ENCODE measurements at regions not wholly inside any gene's neighbourhood (a gene's known extent, or its start where the extent isn't known, plus 50 kb on each side); places are given as distances from the start of the nearest gene placed in this dataset.

- ATAC-seq (ENCODE audit: low FRiP score) (no peak), DNase-seq (no peak)
- intact Hi-C loops (cut with DNase I) = no loop called here
- H3K4me1 ChIP-seq (ENCODE audit: control insufficient read depth in 1 of 2, insufficient read depth in 2 of 2, low read length in 2 of 2) = no peaks in the 10 kb centered on the region
- 77 to 79% methylated on average over 2 of the region's 2 CpGs for WGBS, 2 donors
- no peak overlapping the region for H3K4me3 ChIP-seq (ENCODE audit: low read length in 2 of 2)
- H3K9me3 ChIP-seq (ENCODE audit: control insufficient read depth, low read length) = no peaks in the 10 kb centered on the region
- H3K36me3 ChIP-seq (ENCODE audit: control insufficient read depth in 1 of 2, insufficient read depth in 2 of 2, low read length in 1 of 2) = no peaks in the 10 kb centered on the region
- no peak overlapping the region for H3K27ac ChIP-seq (ENCODE audit: low read depth in 1 of 2, low read length in 2 of 2)
- no peaks in the 10 kb centered on the region for H3K27me3 ChIP-seq (ENCODE audit: control insufficient read depth in 1 of 2, insufficient read depth in 2 of 2, low read length in 1 of 2)
These were observed 327.8 kb downstream of the MATN1 start for GRCh38 chr1:30395631-30396030.

- intact Hi-C loops (cut with DNase I) = loop anchor here in 1 of 2 donors (10.0 kb wide), 1 partner anchor 594 kb away; no protein-coding TSS in a partner anchor
- WGBS, 2 donors = 78 to 79% methylated on average over 4 of the region's 4 CpGs
- H3K9me3 ChIP-seq (ENCODE audit: control insufficient read depth, low read length) = no peaks in the 10 kb centered on the region
- H3K27me3 ChIP-seq (ENCODE audit: control insufficient read depth in 1 of 2, insufficient read depth in 2 of 2, low read length in 1 of 2) = no peaks in the 10 kb centered on the region
- H3K4me3 ChIP-seq (ENCODE audit: low read length in 2 of 2) = no peak overlapping the region
- H3K36me3 ChIP-seq (ENCODE audit: control insufficient read depth in 1 of 2, insufficient read depth in 2 of 2, low read length in 1 of 2) = no peaks in the 10 kb centered on the region
- ATAC-seq (ENCODE audit: low FRiP score) (no peak), DNase-seq (peak in 1 of 2 donors; percentile 10)
- H3K27ac ChIP-seq (ENCODE audit: low read depth in 1 of 2, low read length in 2 of 2) = no peak overlapping the region
- H3K4me1 ChIP-seq (ENCODE audit: control insufficient read depth in 1 of 2, insufficient read depth in 2 of 2, low read length in 2 of 2) = no peaks in the 10 kb centered on the region
These were observed 335.0 kb downstream of the MATN1 start for GRCh38 chr1:30388386-30388785.

GRCh38 chr1:30386156-30386926, 337.0 kb downstream of the MATN1 start:
- no peaks in the 10 kb centered on the region for H3K36me3 ChIP-seq (ENCODE audit: control insufficient read depth in 1 of 2, insufficient read depth in 2 of 2, low read length in 1 of 2)
- ATAC-seq (ENCODE audit: low FRiP score) = no peak
- DNase-seq = peak in 1 of 2 donors; percentile 30
- no peaks in the 10 kb centered on the region for H3K27me3 ChIP-seq (ENCODE audit: control insufficient read depth in 1 of 2, insufficient read depth in 2 of 2, low read length in 1 of 2)
- intact Hi-C loops (cut with DNase I) = loop anchor here in 1 of 2 donors (10.0 kb wide), 1 partner anchor 592 kb away; no protein-coding TSS in a partner anchor
- 56 to 59% methylated on average over 15 to 16 of the region's 17 CpGs for WGBS, 2 donors
- H3K9me3 ChIP-seq (ENCODE audit: control insufficient read depth, low read length) = no peaks in the 10 kb centered on the region
- no peak overlapping the region for H3K4me3 ChIP-seq (ENCODE audit: low read length in 2 of 2)
- H3K4me1 ChIP-seq (ENCODE audit: control insufficient read depth in 1 of 2, insufficient read depth in 2 of 2, low read length in 2 of 2) = no peaks in the 10 kb centered on the region
- H3K27ac ChIP-seq (ENCODE audit: low read depth in 1 of 2, low read length in 2 of 2) = no peak overlapping the region

GRCh38 chr1:30385246-30385995, 338.0 kb downstream of the MATN1 start:
- WGBS, 2 donors = 72 to 73% methylated on average over 17 of the region's 17 CpGs
- H3K4me1 ChIP-seq (ENCODE audit: control insufficient read depth in 1 of 2, insufficient read depth in 2 of 2, low read length in 2 of 2) = no peaks in the 10 kb centered on the region
- ATAC-seq (ENCODE audit: low FRiP score) (no peak), DNase-seq (peak in 1 of 2 donors; percentile 56)
- no peaks in the 10 kb centered on the region for H3K9me3 ChIP-seq (ENCODE audit: control insufficient read depth, low read length)
- H3K36me3 ChIP-seq (ENCODE audit: control insufficient read depth in 1 of 2, insufficient read depth in 2 of 2, low read length in 1 of 2) = no peaks in the 10 kb centered on the region
- intact Hi-C loops (cut with DNase I) = loop anchor here in 1 of 2 donors (10.0 kb wide), 1 partner anchor 591 kb away; no protein-coding TSS in a partner anchor
- no peaks in the 10 kb centered on the region for H3K27me3 ChIP-seq (ENCODE audit: control insufficient read depth in 1 of 2, insufficient read depth in 2 of 2, low read length in 1 of 2)
- no peak overlapping the region for H3K27ac ChIP-seq (ENCODE audit: low read depth in 1 of 2, low read length in 2 of 2)
- H3K4me3 ChIP-seq (ENCODE audit: low read length in 2 of 2) = no peak overlapping the region

GRCh38 chr1:30384286-30385245, 338.8 kb downstream of the MATN1 start:
- H3K4me3 ChIP-seq (ENCODE audit: low read length in 2 of 2) = no peak overlapping the region
- ATAC-seq (ENCODE audit: low FRiP score) = no peak
- no peak overlapping the region for H3K27ac ChIP-seq (ENCODE audit: low read depth in 1 of 2, low read length in 2 of 2)
- no peaks in the 10 kb centered on the region for H3K9me3 ChIP-seq (ENCODE audit: control insufficient read depth, low read length)
- H3K27me3 ChIP-seq (ENCODE audit: control insufficient read depth in 1 of 2, insufficient read depth in 2 of 2, low read length in 1 of 2) = no peaks in the 10 kb centered on the region
- peak in 1 of 2 donors; percentile 55 for DNase-seq
- H3K36me3 ChIP-seq (ENCODE audit: control insufficient read depth in 1 of 2, insufficient read depth in 2 of 2, low read length in 1 of 2) = no peaks in the 10 kb centered on the region
- intact Hi-C loops (cut with DNase I) = loop anchor here (5.0 to 10.0 kb wide), 2 partner anchors 590 to 1147 kb away; partner anchors contain the start of gene PTPRU (in 1 of the 2)
- 52 to 63% methylated on average over 10 of the region's 10 CpGs for WGBS, 2 donors
- no peaks in the 10 kb centered on the region for H3K4me1 ChIP-seq (ENCODE audit: control insufficient read depth in 1 of 2, insufficient read depth in 2 of 2, low read length in 2 of 2)

- 48 to 57% methylated on average over 12 of the region's 12 CpGs for WGBS, 2 donors
- Histone ChIP-seq H3K27ac (ENCODE audit: low read depth in 1 of 2, low read length in 2 of 2) (no peak overlapping the region), H3K9me3 (ENCODE audit: control insufficient read depth, low read length) (no peaks in the 10 kb centered on the region), H3K4me1 (ENCODE audit: control insufficient read depth in 1 of 2, insufficient read depth in 2 of 2, low read length in 2 of 2) (no peaks in the 10 kb centered on the region), H3K4me3 (ENCODE audit: low read length in 2 of 2) (no peak overlapping the region), H3K27me3 (ENCODE audit: control insufficient read depth in 1 of 2, insufficient read depth in 2 of 2, low read length in 1 of 2) (no peaks in the 10 kb centered on the region), H3K36me3 (ENCODE audit: control insufficient read depth in 1 of 2, insufficient read depth in 2 of 2, low read length in 1 of 2) (no peaks in the 10 kb centered on the region)
- DNase-seq (peak in 1 of 2 donors; percentile 26), ATAC-seq (ENCODE audit: low FRiP score) (no peak)
- intact Hi-C loops (cut with DNase I) = loop anchor here (5.0 to 10.0 kb wide), 2 partner anchors 588 to 1146 kb away; partner anchors contain the start of gene PTPRU (in 1 of the 2)
These were observed 340.1 kb downstream of the MATN1 start for GRCh38 chr1:30383221-30383711.

GRCh38 chr1:30382496-30382895, 340.9 kb downstream of the MATN1 start:
- WGBS, 2 donors = 75 to 78% methylated on average over 2 of the region's 2 CpGs
- no peak overlapping the region for H3K4me3 ChIP-seq (ENCODE audit: low read length in 2 of 2)
- intact Hi-C loops (cut with DNase I) = loop anchor here (5.0 to 10.0 kb wide), 2 partner anchors 588 to 1145 kb away; partner anchors contain the start of gene PTPRU (in 1 of the 2)
- no peaks in the 10 kb centered on the region for H3K4me1 ChIP-seq (ENCODE audit: control insufficient read depth in 1 of 2, insufficient read depth in 2 of 2, low read length in 2 of 2)
- DNase-seq (peak in 1 of 2 donors; percentile 25), ATAC-seq (ENCODE audit: low FRiP score) (no peak)
- no peak overlapping the region for H3K27ac ChIP-seq (ENCODE audit: low read depth in 1 of 2, low read length in 2 of 2)
- no peaks in the 10 kb centered on the region for H3K9me3 ChIP-seq (ENCODE audit: control insufficient read depth, low read length)
- H3K36me3 ChIP-seq (ENCODE audit: control insufficient read depth in 1 of 2, insufficient read depth in 2 of 2, low read length in 1 of 2) = no peaks in the 10 kb centered on the region
- H3K27me3 ChIP-seq (ENCODE audit: control insufficient read depth in 1 of 2, insufficient read depth in 2 of 2, low read length in 1 of 2) = no peaks in the 10 kb centered on the region

Data from aorta (tissue), 5 donors.